GM12891 (cell line): ENCODE measurements at regions not wholly inside any gene's neighbourhood (a gene's known extent, or its start where the extent isn't known, plus 50 kb on each side); places are given as distances from the start of the nearest gene placed in this dataset.

Experiments
- PAX5 ChIP-seq: IDR thresholded peaks from 2 replicates; pipeline ENCODE4 v1.6.1; 2011; ENCODE audit warnings: low read length, moderate library complexity, mild to moderate bottlenecking; ENCODE audit not compliant: insufficient read depth, severe bottlenecking
- POLR2A ChIP-seq: IDR thresholded peaks from 2 replicates; pipeline ENCODE4 v1.6.1; 2011; ENCODE audit warnings: low read depth, low read length, control low read depth
- POLR2AphosphoS5 ChIP-seq: IDR thresholded peaks from 2 replicates; pipeline ENCODE4 v1.6.1; 2011; ENCODE audit warnings: low read depth, low read length, control low read depth
- SPI1 ChIP-seq: IDR thresholded peaks from 2 replicates; pipeline ENCODE4 v1.6.1; 2011; ENCODE audit warnings: low read depth, low read length, control low read depth
- TAF1 ChIP-seq: IDR thresholded peaks from 2 replicates; pipeline ENCODE4 v1.6.1; 2011; ENCODE audit warnings: low read depth, low read length, control low read depth

- TF ChIP-seq POLR2A: no peak
- TF ChIP-seq POLR2AphosphoS5: no peak
- TF ChIP-seq TAF1: no peak
- TF ChIP-seq PAX5: no peak
- TF ChIP-seq SPI1: no peak
Measured at GRCh38 chr2:5287558-5288334, 404.4 kb upstream of the SOX11 start.
